Activated T-cell treated with anti-CD3 and anti-CD28 coated beads, Interleukin-2, amount 50 U/mL, for 1 hour (primary cell): ENCODE measurements at regions not wholly inside any gene's neighbourhood (a gene's known extent, or its start where the extent isn't known, plus 50 kb on each side); places are given as distances from the start of the nearest gene placed in this dataset.
"Not testable (repeated sequence)": the region's sequence is repeated elsewhere in the genome, so short reads cannot be mapped to it uniquely, and the experiment has no call there.

ENCODE experiments used
- DNase-seq: peaks from one replicate; pipeline ENCODE4 v3.0.0-alpha.2; 2020

DNA sequence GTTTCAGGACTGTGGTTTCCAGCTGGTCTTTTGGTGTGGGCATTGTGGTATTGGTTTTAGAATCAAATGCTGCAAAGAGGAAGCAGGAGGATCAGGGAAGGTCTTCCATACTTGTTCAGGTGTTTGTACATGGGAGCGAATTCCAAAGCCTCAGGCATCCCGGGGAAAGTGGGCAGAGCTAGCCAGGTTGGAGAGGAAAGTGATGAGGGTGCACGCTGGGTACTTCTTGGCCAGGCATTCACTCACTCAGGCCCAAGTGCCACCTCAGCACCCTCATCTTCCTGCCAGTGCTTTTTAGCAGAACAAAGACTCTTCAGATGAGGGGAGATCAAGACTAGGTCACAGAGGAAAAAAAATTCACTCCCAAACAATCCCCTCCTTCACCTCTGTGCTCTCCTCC is 241.1 kb upstream of the TBX18 start:
- no peak for DNase-seq

DNA sequence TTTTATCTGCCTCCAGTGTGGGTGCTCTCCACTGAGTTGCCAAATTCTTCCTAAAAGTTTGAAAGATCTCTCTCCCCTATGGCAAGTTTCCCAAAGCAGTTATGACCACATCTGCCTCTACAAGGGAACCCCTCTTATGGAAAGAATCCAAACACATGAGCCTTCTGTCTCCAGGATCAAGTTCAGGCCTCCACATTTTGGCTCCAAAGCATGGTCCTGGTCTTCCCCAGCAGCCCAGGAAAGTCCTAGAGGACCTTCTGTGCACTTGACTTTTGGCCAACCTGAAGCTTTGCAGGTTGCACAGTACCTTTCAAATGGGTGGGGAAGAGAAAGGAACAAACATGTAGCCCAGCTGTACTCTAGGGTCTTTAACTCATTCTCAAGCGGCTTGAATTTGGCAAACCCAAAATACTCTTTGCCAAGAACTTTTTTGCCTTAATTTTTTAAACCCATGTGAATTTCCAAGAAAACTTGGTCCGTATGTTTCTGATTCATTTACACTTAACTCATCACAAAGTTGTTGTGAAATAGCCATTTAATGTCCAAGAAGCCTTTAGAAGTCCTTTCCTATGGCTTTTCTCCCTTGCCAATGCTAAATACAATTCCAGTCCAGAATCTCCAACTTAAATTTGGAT is 240.1 kb upstream of the TBX18 start:
- DNase-seq: no peak

DNA sequence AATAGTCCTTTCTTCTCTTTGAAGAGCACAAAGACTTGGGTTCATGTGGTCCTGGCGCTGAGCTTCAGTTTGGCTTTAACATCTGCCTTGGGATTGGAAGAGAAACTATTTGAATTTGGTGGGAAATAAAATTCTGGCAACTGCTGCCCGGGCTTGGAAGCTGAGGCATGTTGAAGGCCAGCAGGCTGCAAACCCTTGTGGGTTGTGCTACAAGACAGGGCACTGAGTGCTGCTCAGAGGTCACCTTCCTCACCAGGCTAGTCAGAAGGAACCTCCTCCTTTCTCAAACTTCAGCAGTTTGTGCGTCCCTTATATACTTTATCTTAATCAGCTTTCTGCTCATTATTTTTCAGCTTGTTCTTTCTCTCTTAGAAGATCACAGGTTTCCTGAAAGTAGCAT is 238.4 kb upstream of the TBX18 start:
- DNase-seq: no peak

DNA sequence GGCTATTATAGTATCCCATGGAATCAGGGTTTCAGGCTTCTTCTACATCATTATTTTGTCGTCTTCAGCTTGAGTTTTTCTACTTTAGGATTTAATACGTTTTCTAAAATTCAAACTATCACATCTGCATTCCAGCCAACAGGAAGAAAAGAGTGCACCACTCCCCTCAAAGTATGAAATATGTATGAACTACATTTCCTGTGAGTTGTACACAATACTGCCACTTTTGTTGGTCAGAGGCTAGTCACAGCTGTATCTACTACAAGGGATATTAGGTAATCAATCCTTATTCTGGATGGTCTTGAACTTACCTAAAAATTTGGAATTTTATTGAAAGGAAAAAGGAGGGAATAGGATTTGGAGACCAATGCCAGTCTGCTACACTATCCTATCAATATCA is 235.6 kb upstream of the TBX18 start:
- no peak for DNase-seq

DNA sequence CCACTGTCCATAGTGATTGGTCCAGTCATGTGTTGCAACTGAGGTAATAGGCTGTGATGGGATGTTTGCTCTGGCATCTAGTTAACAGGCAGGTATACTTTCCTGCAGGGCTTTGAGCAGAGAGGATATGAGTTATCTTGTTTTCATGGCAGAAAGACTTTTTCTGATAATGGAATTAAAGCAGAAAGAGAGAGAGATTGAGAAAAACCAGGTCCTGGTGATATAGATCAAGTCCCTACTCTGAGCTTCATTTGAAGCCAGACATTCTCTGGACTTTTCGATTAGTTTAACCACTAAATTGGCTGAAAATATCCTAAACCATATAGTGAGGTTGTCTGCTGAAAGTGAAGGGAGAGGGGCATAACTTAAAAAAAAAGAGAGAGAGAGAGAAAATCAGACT is 233.8 kb upstream of the TBX18 start:
- DNase-seq: no peak

DNA sequence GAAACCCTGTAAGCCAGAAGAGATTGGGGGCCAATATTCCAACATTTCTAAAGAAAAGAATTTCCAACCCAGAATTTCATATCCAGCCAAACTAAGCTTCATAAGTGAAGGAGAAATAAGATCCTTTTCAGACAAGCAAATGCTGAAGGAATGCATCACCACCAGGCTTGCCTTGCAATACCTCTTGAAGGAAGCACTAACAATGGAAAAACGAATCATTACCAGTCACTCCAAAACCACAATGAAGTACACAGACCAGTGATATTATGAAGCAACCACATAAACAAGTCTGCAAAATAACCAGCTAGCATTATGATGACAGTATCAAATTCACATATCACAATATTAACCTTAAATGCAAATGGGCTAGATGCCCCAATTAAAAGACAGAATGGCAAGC is 224.4 kb upstream of the TBX18 start:
- DNase-seq: not testable (repeated sequence)

DNA sequence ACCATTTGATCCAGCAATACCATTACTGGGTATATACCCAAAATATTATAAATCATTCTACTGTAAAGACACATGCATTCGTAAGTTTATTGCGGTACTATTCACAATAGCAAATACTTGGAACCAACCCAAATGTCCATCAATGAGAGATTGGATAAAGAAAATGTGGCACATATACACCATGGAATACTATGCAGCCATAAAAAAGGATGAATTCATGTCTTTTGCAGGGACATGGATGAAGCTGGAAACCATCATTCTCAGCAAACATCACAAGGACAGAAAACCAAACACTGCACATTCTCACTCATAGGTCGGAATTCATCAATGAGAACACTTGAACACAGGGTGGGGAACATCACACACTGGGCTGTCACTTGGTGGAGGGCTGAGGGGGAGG is 221.1 kb upstream of the TBX18 start:
- not testable (repeated sequence) for DNase-seq

DNA sequence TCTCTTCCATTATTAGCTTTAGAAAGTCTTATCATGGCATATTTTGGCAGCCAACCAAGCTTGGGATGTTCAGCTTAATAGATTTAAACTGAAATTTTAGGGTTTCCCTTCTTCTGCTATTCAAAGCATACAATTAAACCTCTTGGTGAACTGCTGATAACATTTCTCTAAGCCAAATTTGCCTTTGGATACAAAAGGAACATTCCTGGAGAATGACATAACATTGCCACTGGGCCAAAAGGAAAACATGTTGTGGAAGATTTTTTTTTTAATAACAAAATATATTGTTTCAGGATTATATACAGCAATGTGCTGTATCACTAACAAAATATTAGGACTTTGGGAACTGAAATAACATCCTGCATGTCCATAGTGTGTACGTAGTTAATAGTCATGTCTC is 215.1 kb upstream of the TBX18 start:
- DNase-seq: no peak

DNA sequence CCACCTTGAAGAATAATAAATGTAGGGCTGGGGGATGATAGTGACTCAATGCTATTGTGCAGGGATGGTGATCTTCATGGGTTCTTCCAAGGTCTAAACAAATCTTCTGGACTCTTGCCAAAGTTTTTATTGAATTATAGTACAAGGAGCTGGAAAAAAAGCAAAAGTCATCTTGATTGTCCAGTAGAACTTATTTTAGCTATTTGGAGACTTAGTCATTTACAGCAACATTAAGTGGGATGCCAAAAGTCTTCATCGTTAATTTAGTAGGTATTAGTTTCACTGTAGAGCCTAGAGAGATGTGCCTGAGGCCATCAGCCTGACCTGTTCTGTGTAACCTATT is 212.9 kb upstream of the TBX18 start:
- no peak for DNase-seq

DNA sequence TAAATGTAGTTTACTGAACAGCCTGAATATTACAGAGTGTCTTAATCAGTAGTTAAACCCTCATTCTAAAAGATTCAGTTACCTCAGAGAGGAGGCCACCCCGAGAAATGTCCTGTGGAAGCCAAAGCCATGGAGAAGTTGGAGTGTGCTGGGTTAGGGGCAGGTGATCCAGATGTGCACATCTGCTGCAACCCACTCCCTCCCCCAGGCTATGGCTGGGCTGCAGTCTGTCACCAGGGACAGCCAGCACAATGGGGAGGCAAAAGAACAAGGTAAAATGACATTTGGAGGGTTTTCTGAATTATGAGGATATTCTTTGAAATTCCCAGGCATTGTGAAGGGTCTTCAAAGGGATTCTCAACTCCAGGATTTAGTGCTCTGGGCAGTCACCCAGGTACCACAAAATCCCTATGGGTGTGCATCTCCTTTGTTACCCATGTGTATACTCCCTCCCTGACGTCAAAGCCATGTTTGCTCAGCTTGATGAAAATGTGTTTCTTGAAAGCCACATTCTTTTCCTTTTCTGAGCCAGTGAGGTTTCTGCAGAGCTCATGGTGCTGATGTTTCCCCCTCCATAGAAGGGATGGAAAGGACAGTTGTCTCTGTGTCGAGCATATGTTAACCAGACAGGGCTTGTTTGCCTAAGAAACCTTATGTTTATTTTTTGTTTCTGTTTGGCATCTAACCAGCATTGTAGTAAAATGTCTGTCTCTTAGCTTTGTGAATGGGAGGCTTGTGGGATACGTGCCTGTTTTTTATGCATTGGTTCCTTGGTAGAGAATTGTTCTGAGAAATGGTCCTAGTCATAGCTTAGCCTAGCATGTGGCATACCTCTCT is 212.3 kb upstream of the TBX18 start:
- no peak for DNase-seq

DNA sequence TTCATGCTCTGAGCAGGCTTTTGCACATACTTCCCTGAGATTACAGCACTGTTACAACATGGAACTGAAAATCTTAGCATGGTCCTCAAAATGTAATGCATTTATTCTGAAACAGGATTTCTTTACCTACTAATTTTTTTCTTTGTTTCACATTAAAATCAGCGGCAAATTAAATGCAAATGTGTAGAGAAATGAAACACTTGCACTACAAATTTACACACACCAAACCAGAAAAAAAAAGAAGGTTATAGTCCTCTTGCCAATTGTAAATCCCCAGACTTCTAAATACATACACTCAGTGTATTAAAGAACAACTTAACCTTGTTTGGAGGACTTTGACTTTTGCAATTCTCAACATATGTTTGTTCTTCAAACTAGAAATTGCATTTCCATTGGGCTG is 210.9 kb upstream of the TBX18 start:
- no peak for DNase-seq

DNA sequence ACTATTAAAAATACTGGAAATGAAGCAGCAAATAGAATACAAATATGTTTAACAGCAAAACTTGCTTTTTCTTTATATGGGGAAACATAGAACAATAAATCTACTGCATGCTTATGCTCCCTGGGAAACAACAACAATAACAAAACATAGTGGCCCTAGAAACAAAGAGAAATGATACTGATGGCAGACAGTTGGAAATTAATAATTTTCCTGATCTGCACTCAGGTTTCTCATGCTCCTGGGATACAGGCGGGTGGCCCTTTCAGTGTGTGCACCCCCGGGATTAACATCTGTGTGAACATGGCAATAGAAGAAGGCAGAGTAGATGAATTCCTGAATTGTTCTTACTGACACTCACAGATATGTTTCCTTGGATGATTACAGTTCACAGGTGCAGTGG is 209.2 kb upstream of the TBX18 start:
- DNase-seq: no peak

DNA sequence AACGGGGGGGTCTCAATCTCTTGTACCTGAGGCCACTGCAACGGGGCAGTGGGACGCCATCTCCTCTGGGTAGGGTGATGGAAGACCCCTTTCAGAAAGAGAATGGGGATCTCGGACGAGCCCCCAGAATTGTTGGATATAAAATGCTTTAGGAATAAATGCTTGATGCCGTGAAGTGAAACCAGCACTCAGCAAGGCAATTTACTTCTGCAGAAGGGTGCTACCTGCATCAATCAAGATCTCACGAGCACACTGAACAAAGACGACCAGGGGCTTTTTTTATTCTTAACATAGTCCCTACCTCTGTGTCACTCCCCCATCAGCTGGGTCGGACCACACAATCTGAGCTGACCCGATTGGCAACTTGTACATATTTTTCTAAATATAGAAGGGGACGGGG is 203.6 kb upstream of the TBX18 start:
- DNase-seq: no peak

DNA sequence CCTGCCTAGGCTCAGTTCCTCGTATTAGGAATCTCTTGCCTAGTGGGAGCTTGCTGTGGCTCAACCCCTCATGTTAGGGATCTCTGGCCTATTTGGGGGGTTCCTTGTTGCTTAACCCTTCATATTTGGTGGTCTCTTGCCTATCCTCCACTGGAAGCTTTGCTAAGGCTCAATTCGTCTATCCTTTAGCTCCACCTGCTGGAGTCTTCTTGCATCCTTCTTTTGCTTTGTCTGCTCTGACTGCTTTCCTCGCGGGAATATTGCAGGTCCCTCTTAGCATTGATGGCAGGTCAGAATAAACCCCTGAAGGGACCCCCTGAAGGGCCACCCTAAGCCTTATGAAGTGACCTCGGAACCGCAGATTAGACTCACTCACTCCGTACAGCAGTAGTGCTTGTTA is 203.0 kb upstream of the TBX18 start:
- DNase-seq: no peak

DNA sequence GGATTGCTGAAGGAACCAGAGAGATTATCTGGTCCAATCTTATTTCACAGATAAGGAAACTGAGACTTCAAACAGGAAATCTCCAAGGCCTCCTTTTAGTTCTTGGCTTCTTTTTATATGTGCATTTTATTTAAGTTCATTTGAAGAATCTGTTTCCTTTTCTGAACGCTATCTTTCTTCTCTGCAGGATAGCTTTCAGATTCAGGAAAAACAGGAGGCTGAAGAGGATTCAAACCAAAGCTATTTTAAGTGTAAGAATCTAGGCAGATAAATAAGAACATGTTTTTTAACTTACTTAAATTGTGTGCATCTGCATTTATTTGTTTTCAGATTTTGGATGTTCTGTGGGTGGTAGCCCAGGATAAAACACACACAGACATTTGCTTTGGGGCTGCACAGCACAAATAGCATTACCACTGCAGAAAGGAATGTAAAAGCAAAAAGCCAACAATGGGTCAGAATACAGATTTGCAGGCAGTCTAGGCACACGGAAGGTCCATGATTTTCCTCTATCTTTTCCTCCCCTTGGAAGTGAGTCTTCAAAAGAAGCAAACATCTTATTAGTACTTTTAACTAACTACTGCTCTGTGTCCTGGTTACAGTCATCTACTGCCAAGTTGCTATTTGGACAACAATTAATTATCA is 188.8 kb upstream of the TBX18 start:
- DNase-seq: no peak

DNA sequence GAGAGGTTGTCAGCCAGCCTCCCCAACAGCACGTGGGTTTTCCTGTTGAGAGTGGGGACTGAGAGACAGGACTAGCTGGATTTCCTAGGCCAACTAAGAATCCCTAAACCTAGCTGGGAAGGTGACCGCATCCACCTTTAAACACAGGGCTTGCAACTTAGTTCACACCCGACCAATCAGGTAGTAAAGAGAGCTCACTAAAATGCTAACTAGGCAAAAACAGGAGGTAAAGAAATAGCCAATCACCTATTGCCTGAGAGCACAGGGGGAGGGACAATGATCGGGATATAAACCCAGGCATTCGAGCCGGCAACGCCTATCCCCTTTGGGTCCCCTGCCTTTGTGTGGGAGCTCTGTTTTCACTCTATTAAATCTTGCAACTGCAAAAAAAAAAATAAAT is 180.5 kb upstream of the TBX18 start:
- DNase-seq: not testable (repeated sequence)

DNA sequence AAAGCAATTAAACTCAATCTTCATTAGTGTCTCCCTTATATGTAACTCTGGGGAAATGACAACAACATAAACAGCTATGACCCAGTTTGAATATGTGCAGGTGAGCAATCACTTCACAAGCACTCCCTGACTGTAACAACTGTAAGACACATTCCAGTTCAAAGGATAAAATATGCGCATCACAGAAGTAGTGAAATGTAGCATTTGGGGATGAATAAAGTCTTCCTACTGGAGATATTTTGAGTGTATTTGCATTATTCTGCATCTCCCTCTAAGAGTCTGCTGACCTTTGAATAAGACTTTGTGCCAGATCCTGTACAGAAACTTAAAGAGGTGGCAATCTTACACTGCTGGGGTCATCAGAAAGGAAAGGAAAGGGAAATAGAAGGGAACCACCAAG is 179.5 kb upstream of the TBX18 start:
- DNase-seq: no peak

DNA sequence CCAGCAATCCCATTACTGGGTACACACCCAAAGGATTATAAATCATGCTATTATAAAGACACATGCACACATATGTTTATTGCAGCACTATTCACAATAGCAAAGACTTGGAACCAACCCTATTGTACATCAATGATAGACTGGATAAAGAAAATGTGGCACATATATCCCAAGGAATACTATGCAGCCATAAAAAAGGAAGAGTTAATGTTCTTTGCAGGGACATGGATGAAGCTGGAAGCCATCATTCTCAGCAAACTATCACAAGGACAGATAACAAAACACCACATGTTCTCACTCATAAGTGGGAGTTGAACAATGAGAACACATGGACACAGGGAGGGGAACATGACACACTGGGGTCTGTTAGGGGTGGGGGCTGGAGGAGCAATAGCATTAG is 177.2 kb upstream of the TBX18 start:
- DNase-seq: not testable (repeated sequence)

DNA sequence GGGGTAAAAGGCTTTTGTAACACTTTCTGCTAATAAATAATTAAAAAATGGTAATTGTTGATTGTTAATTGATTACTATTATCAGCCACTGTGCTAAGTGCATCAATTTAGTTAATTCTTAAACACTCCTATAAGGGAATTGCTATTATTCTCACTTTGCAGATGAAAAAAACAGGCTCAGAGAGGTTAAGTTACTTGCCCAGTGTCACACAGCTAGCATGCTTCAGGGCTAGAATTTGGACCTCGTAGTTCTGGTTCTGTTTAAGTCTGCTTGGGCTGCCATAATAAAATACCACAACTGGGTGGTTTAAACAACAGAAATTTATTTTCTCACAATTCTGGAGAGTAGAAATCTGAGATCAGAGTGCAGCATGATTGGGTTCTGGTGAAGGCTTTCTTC is 164.8 kb upstream of the TBX18 start:
- DNase-seq: no peak

DNA sequence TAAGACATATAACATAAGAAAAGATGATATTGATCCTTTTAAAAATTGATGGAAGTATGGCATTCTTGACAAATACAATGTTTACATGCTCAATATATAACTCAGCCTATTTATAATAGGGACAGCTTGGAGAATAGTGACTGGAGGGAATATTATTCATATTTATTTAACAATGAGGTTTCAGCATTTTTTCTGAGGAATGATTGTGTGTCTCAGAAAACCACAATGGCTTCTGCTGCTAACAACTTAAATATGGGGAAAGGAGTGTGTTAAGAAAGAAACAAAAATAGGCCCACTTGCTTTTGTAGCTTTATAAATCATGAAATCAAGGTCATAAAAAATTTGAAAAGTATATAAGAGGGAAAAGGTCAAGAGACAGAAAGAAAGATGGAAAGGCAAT is 163.2 kb upstream of the TBX18 start:
- no peak for DNase-seq

DNA sequence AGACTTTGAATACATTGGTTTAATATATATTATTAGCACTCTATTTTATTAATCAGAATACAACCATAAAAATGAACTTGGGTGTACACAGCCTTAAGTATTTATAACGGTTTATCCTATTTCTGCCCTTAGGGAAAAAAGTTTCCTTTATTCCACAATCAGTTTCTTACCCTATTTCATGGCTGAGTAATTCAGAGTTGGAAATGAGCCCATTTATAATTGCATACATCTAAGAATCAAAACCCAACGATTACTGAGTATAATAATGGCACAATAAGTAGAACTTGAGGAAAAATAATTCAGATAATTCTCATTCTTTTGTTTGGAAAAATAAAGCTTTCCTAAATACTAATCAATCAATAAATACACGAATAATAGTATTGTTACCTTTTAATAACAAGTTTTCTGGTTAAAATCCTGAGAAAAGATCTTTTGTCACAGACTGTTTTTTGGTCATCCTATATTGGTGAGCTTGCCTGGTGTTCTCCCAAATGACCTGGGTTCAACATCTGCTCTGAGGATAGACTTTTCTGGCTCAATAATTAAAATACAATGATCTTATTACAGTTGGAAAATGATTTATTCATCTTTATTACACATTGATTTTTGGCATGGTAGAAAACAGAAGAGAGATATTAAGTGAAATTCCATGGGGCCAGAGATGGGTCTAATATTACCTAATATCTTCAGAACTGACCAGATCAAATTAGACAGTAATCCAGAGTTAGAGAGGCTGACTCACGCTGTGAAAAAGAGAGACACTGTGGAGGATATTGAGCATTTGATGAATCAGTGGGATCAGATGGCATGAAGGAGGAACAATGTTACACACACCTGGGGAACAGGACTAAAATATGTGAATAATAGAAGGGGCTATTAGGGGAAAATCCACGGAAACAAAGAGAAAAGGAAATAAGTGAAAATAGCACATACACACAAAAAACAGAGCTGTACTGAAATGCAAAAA is 162.1 kb upstream of the TBX18 start:
- DNase-seq: no peak

DNA sequence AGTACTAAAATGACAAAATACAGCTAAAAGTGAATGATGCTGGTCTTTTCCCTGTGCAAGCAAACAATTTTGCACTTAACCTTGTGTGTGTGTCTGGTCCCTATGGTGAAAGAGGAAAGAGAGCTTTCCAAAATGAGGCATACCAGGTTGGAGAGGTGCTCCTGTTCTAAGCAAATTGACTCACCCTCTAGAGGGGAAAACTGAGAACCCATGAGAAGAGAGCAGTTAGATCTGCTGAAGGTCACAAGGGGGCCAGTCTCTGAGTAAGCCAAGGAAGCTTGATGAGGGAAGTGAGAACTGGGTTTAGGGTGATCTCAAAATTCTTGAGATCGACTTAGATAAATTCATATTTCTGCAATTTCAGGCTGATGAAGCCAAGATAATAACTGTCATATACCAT is 157.5 kb upstream of the TBX18 start:
- no peak for DNase-seq

DNA sequence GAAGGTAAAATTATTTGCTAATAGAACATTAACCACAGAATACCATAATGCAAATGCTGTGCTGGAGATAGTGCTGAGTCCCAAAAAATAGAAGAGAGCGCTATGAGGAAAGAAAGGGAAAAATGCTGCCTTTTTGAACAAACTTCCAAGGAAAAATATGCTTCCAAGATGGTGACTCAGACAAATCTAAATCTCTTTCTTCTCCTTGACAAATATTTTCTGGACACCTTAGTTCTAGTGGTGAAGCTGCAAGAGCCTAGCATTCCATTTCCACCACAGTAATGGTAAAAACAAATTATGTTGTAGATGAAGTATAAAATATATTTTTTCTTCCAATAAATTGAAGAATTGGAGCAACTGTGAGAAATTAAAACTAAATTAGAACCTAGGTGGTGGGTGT is 155.6 kb upstream of the TBX18 start:
- no peak for DNase-seq
